GM11168 (cell line): ENCODE measurements at regions not wholly inside any gene's neighbourhood (a gene's known extent, or its start where the extent isn't known, plus 50 kb on each side); places are given as distances from the start of the nearest gene placed in this dataset.

Experiments used
- in situ Hi-C: fragments of 300-500 bp; cut with MboI; formaldehyde crosslinking; loops from one replicate; pipeline ENCODE4 v1.12.0; 2022; ENCODE audit warnings: low sequenced_read_pairs; ENCODE audit not compliant: unreplicated experiment

DNA sequence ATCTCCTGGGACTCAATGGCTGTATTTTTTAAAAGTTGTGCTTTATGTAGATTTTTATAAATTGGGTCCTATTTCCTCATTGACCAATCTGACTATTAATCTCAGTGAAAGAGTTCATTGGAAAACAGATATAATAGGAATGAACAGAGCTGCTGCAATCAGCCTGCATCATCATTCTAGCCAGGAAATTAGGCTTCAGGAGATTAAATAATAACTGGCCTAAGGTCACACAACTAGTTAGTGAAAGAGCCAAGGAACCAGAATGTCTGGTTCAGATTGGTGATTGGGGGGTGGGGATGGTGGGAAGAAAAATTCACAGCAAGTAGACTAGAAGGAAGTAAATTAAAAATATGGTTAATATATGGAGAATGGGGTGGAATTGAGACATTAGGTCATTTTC lies 180.9 kb upstream of the ROPN1 start:
- in situ Hi-C loops = no loop called here

DNA sequence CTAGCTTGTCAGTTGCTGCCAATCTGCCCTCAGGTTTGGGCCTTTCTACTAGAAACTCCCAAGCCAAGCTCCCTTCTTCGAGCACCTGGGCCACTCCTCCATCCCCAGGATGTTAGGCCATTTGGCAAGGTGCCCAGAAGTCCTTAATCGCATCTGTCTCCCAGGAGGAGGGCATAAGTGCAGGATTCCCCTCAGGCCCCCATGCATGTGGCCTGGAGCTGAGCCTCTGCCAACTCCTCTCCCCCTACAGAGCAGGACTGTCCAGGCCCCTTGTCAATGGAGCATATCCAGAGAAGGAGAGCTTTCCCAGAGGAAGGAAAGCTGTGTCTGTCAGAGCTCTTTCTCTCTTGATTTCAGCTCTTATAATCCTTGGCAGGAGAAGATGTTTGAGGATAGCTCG lies 182.6 kb upstream of the ROPN1 start:
- in situ Hi-C loops = no loop called here

DNA sequence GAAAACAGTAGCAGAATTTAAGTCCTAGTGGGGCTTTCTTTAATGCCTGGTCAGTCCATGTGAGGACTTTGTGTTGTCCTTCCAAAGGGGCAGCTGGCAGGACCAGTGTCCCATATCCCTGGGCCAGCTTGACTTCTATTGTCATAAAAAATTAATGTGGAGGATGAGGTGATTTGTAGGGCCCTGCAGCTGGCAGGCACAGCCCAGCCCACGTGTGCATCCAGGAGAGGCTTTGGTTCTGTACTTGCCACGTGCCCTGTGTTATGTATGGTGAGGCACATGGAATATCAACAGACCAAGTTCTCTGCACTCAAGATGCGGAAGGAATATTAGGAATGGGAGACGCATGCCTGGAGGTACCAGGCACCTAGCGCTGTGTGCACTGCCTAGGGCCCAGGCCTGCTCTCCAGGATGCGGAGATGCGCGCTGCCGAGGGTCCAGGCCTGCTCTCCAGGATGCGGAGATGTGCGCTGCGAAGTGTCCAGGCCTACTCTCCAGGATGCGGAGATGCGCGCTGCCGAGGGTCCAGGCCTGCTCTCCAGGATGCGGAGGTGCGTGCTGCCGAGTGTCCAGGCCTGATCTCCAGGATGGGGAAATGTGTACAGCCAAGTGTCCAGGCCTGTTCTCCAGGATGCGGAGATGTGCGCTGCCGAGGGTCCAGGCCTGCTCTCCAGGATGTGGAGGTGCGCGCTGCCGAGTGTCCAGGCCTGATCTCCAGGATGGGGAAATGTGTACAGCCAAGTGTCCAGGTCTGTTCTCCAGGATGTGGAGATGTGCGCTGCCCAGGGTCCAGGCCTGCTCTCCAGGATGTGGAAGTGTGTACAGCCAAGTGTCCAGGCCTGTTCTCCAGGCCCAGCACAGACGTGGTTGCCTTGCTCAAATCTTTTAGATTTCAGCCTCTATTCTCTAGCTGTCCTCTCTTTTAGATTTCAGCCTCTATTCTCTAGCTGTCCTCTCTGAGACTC lies 183.3 kb upstream of the ROPN1 start:
- in situ Hi-C loops = no loop called here

- in situ Hi-C loops = no loop called here
These were observed 185.1 kb upstream of the ROPN1 start for GRCh38 chr3:124177071-124177470.

GRCh38 chr3:124178531-124178930 lies 186.6 kb upstream of the ROPN1 start:
- in situ Hi-C loops = no loop called here

GRCh38 chr3:124200407-124200806 lies 208.5 kb upstream of the ROPN1 start:
- in situ Hi-C loops = no loop called here

DNA sequence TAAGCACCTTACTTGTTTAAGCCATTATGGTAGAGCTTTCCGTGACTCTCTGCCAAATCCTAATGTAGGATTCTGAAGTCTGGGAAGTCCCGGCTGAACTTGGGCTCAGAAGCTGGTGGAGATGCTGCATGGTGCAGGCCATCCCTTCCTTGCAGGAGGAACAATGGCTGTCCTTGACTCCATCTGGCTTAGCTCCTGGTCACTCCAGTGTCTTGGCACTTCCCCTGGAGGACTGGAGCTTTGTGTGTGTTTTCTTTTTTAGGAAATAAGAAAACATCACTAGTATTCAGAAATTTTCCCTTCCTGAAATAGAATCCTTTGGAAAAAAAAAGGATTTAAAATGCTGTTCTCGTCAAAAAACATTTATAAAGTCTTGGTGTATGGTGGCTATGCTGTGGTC lies 209.3 kb upstream of the ROPN1 start:
- in situ Hi-C loops = no loop called here

DNA sequence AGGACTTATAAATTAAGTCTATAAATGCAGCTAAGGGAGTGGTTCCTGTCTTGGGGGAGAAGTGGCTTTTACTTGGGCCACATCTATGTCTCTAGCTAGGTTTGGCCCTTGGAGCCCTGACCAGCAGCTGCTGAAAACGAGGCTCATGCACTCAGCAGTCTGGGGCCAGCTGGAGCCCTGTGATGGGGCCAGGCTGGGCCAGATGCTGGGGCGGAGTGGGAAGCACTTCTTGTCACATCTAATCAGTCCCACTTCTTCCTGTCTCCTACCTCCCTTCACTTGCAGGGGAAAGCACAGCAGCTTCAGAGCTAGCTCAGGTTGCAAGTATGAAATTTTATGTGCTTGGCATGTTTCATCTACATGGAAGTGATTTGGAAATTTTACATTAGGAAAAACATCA lies 209.9 kb upstream of the ROPN1 start:
- in situ Hi-C loops = no loop called here

DNA sequence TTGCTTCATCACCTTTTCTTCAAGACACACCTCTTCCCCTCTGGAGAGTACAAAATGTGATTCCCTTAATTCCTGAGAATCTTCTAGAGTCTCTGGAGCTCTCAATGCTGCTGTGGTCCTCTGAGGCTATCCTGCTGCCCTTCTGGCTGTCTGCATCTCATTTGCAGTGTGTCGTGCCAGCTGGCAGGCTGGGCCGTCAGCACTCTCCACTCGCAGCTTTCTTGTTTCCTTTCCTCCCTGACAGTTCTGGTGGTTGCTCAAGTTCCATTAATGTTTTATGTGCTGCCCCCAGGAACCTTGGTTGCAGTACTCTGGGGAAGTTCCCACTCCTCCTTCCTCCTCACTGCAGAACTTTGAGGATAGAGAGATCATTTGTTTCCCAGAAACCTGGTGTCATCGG lies 210.8 kb upstream of the ROPN1 start:
- in situ Hi-C loops = no loop called here

DNA sequence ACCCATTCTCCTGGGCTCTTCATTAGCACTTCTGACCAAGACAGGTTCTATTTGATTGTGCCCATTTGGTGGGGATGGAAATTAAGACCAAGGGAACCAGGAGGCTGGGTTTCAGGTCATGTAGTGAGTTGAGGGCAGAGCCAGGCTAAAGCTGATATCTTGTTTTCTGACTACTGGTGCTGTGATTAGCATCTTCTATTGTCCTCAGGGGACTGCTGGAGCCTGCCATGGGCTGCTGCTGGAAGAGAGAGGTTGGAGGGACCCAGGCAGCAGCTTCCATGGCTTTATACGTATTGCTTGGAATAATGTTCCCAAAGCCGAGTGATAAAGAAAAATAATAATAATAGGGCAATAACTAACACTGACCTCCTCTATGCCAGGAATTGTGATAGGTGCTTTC lies 211.4 kb upstream of the ROPN1 start:
- in situ Hi-C loops = no loop called here

DNA sequence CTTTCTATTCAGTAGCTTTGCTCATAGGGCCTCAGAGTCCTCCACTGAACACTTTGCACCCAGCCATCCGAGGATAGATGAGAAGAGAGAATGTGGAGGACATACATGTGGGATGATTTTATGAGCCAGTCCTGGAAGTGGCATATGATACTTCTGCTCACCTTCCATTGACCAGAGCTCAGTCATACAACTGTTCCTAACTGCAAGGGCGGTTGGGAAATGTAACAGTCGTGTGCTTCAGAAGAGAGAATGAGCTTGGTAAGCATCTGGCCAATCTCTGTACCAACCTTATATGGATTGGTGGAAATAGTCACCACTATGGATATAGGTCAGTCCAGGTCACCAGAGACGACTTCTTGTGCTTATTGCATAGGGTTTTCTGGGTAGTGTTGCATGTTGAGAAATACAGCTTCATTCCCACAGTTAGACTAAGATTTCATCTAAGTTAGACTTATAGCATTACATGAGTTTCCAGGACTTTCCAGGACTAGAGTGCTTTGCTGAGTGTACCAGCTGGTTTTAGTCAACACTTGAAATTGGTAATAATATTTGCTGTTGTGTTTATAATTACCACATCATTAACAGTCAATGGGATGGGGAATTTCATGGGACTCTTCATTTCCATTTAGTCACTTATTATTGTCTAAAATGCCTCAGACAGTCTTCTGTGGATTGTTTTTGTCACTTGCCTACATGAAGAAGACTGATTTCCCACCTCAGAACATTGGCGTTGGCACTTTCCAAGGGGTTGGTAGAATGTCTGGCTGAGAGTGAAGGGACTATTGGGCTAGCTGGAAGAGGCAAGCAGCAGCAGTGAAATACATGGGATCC lies 214.5 kb upstream of the ROPN1 start:
- in situ Hi-C loops = no loop called here

DNA sequence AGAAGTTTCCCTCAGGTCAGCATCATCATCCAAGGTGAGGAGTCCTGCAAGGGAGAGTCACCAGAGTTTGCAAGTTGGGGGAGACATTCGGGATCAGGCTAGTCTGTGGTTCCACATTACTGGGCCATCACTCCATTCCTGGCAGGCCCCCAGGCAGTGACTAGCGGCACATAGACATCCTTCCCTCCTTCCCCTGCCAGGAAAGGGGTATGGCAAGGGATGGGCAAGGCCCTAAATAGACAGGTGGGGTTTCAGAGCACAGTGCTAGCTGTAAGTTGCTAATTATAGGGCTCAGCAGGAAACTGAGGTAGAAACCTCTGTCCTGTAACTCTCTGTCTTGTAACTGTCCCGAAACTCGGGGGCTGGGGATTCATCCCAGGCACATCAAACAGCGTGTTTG lies 215.2 kb upstream of the ROPN1 start:
- in situ Hi-C loops = no loop called here

- in situ Hi-C loops = no loop called here
These were observed 216.1 kb upstream of the ROPN1 start for GRCh38 chr3:124207873-124208485.

DNA sequence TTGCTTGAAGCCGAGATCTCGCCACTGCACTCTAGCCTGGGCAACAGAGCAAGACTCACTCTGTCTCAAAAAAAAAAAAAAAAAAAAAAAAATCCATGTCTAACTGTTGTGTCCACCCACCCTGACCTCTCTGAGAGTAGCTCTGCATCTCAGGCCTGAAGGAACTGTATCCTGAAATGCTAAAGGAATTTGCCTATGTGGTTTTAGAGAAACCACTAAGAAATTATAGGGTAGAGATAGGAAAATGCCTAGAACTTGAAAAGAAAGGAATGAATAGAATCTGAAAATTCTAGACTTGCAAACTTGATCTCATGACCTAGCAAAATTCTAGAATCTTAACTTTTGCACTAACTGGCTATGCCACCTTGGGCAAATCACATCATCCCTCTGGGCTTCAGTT lies 217.5 kb upstream of the ROPN1 start:
- in situ Hi-C loops = no loop called here

DNA sequence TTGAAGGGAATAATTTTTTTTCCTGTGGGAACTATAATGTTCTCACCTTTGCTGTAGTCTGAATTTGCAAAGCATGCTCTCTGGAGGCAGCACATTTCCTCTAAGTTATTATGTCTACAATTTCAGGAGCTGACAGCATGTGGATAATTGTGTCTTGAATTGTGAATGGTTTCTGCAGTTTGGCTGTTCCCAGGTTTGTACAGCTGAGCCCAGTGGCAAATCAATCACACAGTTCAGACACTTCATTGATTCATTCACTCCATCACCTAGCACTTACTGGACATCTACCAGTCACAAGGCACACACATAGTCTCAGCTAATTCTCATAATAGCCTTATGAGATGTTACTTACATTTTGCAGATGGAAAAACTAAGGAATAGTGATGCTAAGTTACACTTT lies 219.0 kb upstream of the ROPN1 start:
- in situ Hi-C loops = no loop called here

DNA sequence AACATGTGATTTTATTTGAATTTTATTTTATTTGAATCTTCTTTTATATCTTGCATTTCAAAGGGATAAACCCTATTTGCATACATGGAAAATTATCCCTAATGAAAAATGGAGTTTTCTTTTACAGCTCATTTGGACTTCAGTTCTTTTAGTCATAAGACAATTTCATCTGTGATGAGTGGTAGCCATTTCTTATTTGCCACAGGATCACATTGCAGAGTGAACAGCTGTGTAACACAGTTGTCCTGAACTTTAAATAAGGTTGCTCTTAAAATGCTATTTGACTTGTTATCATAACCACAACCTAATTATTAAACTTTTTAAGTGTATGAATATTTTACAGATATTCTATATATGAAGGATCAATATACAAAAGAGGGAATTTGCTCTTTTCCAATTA lies 221.7 kb upstream of the ROPN1 start:
- in situ Hi-C loops = no loop called here

GRCh38 chr3:124217542-124217941 lies 225.6 kb upstream of the ROPN1 start:
- in situ Hi-C loops = no loop called here

DNA sequence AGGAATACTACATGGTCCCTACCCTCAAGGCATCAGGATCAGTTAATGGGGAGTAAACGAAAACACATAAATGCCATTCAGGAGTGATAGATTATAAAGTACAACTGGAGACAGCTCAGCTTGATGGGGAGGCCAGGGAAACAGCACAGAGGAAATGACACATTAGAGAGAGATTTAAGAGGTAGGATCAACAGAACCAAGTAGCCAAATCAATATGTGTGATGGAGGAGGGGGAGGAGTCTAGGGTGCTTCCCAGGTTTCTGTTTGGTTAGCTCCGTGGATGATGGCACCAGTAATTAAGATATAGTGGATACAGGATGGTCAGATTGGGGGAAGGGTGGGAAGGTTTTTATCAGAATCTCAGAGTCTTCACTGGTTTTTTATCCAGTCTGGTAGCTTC lies 229.5 kb upstream of the ROPN1 start:
- in situ Hi-C loops = no loop called here

- in situ Hi-C loops = no loop called here
These were observed 231.9 kb upstream of the ROPN1 start for GRCh38 chr3:124223853-124224252.

DNA sequence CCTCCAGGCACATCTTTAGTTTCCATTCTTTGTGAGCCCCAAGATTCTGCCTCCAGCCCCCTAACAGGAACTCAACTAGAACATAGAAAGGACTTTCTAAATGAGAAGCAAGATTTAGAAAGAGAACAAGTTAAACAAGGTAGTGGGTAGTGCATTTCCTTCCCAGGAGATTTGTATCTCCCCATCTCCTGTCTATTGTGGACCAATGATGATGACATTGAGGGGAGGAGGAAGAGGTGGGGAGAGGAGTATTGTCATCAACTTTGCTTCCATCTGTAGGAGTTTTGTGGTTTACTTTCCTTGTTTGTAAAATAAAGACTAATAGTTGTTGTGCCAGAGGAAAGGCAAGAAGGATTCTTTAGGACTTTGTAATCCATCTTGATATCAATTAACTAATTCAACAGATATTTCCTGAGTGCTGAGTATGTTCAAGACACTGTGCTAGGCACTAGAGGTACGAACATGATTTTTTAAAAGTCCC lies 235.3 kb upstream of the ROPN1 start:
- in situ Hi-C loops = no loop called here

DNA sequence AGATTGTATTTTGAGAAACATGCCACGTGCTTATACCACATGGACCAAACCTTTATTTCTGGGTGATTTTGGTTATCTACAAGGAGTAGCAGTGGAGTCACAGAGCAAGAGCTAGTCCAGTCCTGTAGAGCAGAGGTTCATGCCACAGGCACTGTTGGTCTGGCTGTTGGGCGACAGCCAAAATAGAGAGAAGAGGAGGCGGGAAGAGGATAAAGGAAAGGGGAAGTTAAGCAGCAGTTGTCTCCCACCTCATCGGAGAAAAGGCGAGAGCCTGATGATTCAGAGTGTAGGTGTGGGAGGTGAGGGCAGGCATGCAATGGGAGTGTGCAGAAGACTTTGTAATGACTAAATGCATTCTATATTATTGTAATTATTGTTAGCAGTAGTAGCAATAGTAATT lies 237.5 kb upstream of the ROPN1 start:
- in situ Hi-C loops = no loop called here
